Nucleus accumbens (tissue), 56 donors: ENCODE measurements at regions not wholly inside any gene's neighbourhood (a gene's known extent, or its start where the extent isn't known, plus 50 kb on each side); places are given as distances from the start of the nearest gene placed in this dataset.
"Not testable (repeated sequence)": the region's sequence is repeated elsewhere in the genome, so short reads cannot be mapped to it uniquely, and the experiment has no call there.

Experiments
- DNase-seq, 56 donors: peaks; one replicate each; lab custom pipeline; 2025; lab: John Stamatoyannopoulos, UW

DNA sequence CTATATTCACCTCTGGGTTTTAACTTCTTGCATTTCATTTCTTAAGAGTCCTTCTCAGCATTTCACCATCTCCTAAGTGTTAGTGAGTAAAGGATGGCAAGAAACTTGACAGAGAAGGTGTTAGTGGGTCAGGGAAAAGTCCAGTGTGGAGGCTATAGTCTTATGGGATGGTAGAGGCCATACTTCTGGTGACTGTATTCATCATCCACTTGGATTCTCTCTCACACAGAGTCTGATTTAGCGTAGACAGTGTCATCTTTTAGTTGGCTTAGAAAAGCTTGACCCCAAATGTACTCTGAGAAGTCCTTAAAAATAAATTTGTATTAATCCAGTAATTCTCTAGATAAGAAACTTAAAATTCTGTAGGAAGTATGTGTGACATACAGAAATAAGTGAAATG is 232.4 kb upstream of the FBXO33 start:
- no peak for DNase-seq

DNA sequence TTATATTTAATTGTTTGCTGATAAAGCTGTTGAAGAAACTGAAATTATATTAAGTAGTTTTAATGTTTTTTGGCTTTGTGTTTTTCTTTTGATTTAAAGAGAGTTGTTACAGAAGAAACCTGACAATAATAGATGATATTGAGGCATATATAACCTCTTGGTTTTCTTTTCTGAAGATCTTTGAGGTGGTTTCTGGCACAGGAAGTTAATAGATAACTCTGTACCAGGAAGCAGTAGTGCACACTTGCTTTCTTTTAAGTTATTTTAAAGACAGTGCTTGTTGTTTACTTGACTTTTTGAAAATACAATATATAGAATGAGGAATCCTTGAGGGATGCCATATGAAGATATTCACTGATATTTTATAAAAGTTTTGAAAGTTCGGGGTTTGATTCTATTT is 209.0 kb upstream of the FBXO33 start:
- no peak for DNase-seq

DNA sequence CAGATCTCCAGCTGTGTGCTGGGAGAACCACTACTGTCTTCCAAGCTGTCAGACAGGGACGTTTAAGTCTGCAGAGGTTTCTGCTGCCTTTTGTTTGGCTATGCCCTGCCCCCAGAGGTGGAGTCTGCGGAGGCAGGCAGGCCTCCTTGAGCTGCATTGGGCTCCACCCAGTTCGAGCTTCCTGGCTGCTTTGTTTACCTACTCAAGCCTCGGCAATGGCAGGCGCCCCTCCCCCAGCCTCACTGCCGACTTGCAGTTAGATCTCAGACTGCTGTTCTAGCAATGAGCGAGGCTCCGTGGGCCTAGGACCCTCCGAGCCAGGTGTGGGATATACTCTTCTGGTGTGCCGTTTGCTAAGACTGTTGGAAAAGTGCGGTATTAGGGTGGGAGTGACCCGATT is 206.8 kb upstream of the FBXO33 start:
- DNase-seq: not testable (repeated sequence)

DNA sequence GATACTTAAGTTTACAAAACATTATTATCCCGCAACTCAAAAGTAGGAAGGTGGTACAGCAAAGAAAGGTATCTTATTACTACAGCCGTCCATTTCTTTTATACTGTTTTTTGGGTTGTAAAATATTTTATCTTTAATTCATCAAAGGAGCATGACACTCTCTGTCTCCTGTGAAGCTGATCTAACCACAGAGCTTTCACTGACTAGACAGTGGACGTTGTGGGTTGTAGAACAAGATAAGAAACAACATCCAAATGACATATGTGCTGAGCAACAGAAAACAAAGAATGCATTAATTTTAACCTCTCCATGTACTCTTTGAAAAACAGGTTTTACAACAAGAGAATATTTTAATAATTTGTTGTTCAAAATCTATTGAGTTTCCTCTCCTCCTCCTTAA is 195.9 kb upstream of the FBXO33 start:
- no peak for DNase-seq

DNA sequence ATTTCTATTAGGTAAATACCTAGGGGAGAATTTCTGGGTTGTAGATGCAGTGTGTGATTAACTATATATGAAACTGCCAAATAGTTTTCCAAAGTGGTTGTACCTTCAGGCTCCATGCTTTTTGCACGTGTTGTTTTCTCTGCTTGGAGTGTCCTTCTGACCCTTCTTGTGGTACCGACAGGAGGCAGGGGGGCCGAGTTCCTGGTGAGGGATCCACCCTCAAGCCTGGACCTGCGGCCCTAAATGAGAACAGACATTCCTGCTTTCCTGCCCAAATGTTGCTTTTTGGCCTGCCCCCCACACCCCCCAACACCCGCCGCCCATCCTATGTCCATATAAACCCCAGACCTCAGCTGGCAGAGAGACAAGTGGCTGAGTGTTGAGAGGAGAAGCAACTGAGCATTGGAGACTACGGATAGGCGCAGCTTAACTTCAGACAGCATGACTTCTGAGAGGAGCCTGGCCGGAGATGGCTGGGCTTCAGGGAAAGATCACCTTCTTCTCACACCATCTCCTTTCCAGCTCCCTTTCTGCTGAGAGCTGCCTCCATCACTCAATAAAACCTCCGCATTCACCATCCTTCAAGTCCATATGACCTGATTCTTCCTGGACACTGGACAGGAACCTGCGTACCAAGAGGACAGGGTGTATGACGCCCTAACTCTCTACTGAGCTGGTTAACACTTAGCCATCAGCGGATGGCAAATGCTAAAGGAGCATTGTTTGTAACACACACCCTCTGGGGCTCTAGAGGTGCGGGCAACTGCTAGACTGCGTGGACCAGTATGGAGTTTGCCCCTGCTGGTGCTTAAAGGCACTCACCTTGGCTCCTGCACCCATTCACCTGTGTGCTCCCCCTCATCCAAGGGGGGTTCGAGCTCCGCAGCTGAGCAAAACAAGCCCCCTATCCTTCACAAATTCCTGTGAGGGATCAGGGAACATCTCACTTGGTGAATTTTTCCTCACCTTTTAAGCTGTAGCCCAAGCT is 194.7 kb upstream of the FBXO33 start:
- DNase-seq: no peak

DNA sequence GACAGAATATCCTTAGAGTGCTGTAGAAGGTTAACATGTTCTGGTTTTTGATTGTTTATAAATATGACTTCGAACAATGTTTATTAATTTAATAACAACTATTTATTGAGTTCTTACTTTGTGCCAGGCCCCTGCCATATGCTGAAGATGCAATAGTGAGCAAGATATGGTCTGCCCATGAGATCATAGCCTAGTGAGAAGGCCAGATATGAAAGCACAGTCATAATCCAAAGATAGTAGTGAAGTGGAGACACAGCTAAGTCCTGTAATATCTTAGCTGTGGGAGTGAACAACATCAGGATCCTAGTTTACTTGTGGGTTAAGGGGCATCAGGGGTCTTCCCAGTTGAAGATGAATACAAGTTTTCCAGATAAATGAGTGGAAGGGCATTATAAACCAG is 189.4 kb upstream of the FBXO33 start:
- no peak for DNase-seq

DNA sequence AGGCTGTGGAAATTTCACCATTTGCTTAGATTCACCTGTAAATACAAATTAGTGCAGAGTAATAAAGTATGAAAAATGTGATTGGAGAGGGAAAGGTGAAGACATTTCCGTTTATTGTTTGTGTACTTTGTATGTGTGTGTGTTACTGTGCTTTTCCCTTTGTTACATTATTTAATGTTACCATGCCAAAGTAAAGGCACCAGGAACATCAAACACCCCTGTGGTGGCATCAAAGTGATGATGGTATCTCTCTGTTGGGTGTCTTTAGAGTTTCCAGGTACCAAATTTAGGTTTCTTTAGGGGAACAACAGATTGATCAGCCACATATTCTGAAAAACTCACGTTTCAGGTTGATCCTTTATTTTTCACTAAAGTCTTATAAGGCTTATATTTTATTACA is 189.0 kb upstream of the FBXO33 start:
- no peak for DNase-seq

DNA sequence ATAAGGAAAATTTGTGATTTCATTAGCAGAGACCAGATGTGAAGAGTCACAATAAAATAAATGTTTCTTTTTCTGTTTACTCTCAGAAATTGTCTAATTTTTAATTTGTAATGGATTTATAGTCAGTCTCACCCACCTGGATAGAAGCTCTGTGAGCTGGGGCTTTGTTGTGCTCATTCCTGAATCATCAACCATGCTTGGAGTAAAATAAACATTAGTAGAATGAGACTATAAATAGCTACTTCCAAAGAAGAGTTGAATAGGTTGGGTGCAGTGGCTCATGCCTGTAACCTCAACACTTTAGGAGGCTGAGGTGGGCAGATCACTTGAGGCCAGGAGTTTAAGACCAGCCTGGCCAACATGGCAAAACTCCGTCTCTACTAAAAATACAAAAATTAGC is 185.3 kb upstream of the FBXO33 start:
- no peak for DNase-seq

DNA sequence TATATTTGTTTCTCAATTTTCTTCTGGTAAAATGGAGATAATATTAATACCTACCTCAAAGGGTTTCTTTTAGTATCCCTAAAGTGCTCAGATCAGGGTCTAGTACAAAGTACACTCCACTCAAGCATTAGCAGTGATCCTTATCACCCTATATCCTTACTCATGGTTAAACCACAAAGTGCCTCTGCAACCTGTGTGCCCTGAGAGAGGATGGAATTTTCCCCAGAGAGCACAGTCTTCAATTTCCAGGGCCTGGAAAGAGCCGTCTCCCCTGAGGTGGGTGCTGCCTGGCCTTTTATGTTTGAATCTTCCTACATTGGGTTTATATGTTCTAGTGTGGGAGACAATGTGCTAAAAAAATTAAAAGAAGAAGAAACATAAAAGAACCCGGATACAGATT is 183.1 kb upstream of the FBXO33 start:
- no peak for DNase-seq

DNA sequence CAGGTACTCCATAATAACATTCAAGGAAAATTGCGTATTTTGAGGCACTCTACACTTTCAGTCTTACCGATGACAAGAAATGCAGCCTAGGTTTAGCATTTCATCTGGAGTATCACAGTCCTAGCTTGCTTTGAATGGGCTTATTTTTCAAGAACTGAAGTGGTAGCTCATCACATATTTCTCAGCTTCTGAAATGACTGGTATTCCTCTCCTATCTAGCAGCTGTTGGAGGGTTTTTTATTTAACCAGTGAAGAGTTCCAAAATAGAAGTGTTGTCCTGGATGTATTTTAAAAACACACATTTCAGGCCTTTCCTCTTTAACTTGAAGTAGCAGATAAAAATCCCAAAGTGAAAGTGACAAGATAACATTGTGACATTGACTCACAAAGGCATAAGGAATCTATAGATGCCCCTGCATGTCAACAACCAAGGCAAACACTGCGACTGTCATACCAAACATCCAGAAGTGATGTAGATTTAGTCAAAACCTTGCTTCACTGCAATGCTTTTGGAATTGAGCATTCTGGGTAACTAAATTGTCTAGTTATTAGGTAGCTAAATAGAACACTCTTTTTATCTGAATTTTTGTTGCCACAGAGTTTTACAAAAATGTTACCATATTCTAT is 182.2 kb upstream of the FBXO33 start:
- DNase-seq: no peak

DNA sequence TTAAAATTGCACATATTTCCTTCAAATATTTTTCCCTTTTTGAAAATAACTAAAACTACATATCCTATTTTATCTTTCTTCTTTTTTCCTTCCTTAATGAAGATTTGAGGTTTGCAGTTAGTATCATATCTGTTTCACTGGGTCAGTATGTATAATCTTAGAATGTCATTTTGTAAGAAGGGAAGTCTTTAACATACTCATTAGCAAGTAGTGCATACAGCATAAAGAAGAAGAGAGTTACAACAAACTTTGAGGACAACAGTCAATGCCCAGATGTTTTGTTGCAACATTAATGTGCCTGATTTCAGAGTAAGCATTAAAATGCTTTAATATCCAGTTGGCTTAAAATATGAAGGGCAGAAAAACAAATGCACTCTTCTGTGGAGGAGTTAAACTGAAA is 176.9 kb upstream of the FBXO33 start:
- DNase-seq: no peak

DNA sequence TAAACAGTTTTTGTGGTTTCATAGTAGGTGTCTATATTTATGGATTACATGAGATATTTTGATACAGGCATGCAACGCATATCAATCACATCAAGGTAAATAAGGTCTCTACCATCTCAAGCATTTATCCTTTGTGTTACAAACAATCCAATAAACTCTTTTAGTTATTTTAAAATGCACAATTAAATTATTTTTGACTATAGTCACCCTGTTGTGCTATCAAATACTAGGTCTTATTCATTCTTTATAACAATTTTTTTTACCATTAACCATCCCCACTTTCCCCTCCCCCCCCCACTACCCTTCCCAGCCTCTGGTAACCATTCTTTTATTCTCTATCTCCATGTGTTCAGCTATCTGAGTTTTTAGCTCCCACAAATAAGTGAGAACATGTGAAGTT is 175.7 kb upstream of the FBXO33 start:
- no peak for DNase-seq

DNA sequence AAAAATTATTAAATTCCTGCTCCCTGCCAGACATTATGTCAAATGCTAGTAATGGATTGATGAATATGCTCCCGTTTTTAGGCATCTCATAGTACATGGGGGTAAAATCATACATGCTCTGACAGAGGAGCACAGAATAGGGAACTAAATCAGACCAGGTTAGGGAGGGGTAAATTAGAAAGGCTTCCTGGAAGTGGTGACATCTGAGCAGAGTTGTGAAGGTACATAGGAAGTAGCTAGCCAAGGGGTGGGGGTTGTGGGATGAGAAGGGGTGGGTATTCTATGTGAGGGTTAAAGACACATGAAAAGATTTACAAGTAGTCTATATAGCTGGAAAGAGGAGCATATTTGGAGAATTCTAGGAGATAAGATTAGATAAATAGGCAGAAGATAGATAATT is 171.7 kb upstream of the FBXO33 start:
- no peak for DNase-seq

DNA sequence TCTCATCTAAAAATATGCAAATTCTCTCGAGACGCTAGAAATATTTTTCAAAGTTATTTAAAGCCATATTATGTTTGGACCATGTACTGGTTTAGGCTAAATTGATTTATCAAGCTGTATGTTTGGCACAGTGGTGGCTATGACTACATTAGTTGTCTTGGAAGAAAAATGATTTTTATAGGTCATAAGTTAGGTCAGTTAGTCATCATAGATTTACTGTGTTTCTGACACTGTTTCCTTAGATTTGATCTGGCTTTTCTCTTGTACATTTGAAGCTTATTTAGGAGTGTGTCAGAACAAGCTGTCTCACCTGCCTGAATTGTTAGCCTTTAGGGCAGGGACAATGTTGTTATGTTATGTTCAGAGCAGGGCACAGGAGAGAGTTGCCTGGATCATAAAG is 161.1 kb upstream of the FBXO33 start:
- DNase-seq: no peak

DNA sequence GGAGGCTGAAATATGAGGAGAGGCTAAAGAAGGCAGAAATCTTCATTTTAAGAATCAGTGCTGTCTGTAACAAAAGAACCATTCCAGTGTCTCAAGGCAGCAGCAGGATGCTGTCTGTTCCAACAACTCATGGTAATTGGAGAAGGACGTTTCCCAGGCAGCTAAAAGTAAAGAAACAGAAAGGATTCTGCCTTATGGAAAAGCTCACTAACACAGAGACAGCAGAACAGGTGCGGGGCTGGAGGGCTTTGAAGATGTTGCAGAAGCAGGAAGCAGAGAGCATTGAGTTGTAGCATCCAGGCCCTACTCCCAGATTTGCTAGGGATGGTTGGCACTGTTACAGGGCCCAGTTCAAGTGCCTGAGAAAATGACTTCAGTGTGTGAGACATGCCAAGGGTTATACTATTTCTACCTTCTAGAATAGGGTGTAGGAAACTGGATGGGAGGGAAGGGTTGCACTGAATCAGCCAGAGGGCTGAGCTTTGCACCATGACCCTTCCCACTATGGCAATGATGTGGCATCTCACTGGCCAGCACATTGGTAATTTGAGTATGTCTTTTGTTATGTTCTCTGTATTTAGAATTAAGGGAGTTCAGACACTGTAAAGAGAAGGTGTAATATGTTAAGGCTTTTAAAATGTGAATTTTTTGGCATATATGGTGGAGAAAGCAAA is 160.0 kb upstream of the FBXO33 start:
- no peak for DNase-seq

DNA sequence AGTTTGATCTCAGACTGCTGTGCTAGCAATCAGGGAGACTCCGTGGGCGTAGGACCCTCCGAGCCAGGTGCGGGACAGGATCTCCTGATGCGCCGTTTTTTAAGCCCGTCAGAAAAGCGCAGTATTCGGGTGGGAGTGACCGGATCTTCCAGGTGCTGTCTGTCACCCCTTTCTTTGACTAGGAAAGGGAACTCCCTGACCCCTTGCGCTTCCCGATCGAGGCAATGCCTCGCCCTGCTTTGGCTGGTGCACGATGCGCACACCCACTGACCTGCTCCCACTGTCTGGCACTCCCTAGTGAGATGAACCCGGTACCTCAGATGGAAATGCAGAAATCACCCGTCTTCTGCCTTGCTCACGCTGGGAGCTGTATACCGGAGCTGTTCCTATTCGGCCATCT is 157.6 kb upstream of the FBXO33 start:
- DNase-seq: not testable (repeated sequence)

DNA sequence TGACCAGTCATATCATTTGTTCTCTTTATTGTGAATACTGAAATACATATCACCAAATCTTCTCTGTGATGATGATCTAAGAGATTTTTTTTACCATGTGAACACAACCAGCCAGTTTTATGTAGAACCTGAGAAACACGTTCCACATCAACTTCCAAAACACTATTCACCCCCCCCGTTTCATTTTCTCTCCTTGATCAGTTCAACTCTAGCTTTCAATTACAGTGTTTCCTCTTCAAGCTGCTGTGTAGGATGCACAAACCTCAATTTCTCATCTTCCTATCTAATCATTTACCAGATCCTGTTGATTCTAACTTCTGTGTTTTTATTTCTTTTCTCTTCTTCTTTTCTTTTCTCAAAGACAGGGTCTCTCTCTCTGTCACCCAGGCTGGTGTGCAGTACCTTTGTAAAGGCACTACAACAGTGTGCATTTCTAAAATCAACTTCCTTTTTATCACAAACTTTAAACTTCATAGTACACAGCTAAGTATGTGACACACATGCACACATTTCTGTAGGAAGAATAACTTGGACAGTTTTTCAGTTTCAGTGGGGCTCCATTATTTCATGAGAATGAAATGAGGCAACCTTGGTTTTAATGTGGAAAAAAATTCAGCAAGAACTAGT is 149.9 kb upstream of the FBXO33 start:
- DNase-seq: no peak

DNA sequence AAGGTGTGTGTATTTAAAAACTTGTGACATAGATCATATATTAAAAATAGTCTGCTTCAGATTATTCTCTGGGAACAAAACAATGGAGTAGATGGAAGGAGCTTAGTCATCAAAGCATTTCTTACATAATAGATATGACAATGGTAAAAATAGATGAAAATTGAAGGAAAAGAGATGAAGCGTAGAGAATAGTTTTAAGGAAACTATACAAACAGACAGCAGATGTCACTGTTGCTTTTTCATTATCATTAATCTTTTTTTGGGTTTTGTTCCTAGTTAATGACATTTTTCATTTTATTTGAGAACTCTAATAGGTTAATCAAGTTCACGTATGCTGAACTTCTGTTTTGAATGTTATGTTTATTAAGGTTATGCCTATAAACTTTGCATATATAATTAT is 149.2 kb upstream of the FBXO33 start:
- no peak for DNase-seq

DNA sequence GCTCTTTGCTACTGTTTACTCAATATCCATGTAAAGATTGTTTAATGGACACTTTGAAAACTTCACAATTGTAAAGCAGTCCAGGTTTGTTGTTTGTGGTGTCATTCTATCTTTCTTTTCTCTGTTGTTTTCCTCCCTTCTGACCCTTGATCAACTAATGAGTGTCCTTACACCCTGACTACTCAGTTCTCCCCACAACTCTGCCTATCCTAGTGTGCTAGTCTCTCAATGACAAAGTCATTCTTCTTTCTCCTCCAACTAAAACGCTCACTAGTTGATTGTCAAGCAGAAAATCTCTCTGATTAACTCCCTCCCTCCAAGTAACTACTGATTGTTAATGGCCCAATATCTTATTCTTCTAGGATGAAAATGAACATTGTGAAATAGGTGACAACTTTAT is 148.5 kb upstream of the FBXO33 start:
- no peak for DNase-seq

DNA sequence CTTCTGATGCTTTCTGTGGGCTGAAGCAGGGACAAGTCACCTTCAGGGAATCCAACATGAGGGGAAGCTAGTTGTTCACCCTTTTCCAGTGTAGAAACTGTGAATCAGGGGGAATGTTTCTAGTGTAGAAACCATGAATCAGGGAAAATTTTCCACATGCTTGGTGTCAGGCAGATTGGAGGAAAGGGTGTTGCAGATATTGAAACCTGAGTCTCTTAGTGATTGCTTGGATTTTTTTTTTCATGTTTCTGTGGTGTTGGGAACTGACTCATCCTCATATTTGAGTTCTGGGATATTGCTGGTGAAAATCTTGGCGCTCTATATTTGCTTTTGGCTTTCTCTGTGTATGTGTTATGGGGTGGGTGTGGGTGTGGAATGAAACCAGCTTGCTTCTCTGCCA is 144.5 kb upstream of the FBXO33 start:
- DNase-seq: no peak

DNA sequence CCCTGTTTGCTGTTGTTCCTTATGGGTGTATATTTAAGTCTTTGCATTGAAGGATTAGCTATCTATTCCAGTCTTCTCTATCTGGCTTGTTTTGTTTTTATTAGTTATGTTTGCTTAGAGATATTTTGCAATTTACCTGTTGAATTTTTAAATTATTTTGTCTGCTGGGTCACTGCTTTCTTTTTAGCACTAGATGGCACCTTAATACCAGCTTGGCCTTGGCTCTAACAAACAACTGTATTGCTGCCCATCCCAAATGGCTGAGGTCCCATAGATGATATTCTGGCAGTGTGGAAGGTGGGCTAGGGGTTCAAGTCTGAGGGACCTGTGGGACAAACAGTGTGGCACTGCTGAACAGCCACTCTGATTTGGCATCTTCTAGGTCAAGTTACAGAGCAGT is 144.0 kb upstream of the FBXO33 start:
- DNase-seq: no peak
